HL-60 (cell line): ENCODE measurements at regions not wholly inside any gene's neighbourhood (a gene's known extent, or its start where the extent isn't known, plus 50 kb on each side); places are given as distances from the start of the nearest gene placed in this dataset.

ENCODE experiments used
- CTCF ChIP-seq: IDR thresholded peaks from one replicate; pipeline ENCODE4 v1.5.1; 2011; ENCODE audit warnings: low read length, control low read depth, inconsistent platforms; ENCODE audit not compliant: insufficient read depth
- POLR2AphosphoS5 ChIP-seq: IDR thresholded peaks from 2 replicates; pipeline ENCODE4 v1.6.1; 2012; ENCODE audit warnings: low read depth
- REST ChIP-seq: IDR thresholded peaks from 2 replicates; pipeline ENCODE4 v1.6.1; 2012; ENCODE audit warnings: low read depth; ENCODE audit not compliant: insufficient replicate concordance
- SPI1 ChIP-seq: IDR thresholded peaks from 2 replicates; pipeline ENCODE4 v1.6.1; 2012; ENCODE audit warnings: low read depth, mild to moderate bottlenecking, borderline replicate concordance

GRCh38 chr17:79524213-79525187 is 86.4 kb downstream of the RBFOX3 start:
- TF ChIP-seq CTCF (no peak), REST (no peak), SPI1 (no peak), POLR2AphosphoS5 (no peak)
